Islet precursor cell (in vitro differentiated cells): ENCODE measurements at regions not wholly inside any gene's neighbourhood (a gene's known extent, or its start where the extent isn't known, plus 50 kb on each side); places are given as distances from the start of the nearest gene placed in this dataset.

Source experiments
- DNase-seq: peaks from one replicate; pipeline ENCODE4 v3.0.0-alpha.2; 2018

- DNase-seq: no peak
Measured at GRCh38 chr13:73879346-73880015, 254.7 kb downstream of the KLF12 start.

GRCh38 chr13:73877399-73877798 lies 256.8 kb downstream of the KLF12 start:
- DNase-seq: no peak

DNA sequence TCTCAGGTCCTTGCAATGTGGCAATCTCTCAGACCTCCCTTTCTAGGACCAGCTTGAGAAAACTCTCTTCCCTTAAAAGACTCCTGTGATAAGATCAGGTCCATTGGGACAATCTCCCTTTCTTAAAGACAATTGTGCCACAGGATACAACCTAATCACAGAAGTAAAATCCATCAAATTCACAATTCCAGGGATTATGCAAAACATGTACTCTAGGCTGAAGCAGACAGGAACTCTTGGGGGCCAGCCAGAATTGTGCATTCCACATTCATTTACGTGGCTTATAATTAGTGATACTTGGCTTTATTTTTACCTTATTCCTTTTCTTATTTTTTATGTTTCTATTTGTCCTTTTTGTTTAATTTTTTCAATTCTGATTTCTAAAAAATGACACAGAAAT lies 257.9 kb downstream of the KLF12 start:
- DNase-seq: no peak

- no peak for DNase-seq
Measured at GRCh38 chr13:73873940-73874830, 260.0 kb downstream of the KLF12 start.

- DNase-seq: no peak
Measured at GRCh38 chr13:73872397-73872796, 261.8 kb downstream of the KLF12 start.

DNA sequence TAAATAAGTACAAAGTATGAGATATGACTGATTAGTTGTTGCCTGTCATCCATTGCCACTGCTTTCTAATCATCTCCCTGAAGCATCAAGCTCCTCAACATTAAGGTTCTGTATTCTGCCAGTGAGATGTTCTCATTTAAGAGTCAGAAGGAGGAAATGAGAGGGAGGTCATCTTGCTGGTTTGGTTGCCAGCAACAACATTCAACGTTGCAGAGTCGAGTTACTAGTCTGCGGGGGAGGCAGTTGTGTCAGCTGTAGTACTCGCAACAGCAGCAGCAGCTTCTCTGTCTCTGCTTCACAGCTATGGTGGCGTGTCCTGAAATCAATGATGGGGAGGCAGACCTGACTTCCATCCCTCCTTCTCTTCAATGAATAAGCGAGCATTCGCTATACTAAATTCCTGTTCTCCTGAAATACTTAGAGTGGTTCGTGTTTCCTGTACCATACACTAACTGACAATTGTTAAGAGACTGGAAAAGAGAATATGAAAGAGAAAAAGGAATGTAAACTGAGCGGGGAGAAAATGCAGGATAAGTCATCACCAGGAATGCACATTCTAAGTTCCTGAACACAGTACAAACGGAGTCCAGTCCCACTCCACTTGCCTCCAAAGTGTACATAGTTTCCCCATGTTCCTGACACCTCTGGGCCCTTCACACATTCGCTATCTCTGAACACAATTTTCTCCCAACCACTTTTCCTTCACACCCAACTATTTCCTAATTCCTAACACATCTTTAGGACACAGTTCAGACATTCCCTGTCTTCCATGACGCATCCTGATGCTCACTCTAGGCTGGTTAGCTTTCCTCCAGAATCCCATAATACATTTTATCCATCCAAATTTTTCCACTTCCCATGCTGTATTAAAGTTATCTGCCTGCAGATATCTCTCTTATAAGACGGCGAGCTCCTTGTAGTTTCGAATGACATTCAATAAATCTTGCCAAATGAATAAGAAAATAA lies 263.0 kb downstream of the KLF12 start:
- peak; percentile 66 for DNase-seq

GRCh38 chr13:73870036-73870741 lies 264.0 kb downstream of the KLF12 start:
- DNase-seq: no peak

DNA sequence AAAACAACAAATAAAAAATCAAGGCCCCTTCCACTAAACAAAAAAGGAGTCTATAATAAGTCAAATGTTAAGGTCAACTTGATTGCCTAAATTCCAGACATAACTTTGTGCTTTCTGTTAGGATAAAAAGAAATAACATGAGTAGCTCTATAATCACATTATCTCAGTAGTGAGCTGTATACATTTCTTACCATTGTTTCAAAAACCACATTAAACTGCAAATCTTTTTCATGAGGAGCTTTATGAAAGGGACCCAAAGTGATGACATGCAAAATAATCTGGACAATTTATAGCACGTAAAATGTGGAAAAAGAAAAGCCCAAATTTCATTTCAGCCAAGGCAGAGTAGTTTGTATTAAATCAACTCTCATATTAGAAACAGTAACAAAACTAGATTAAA lies 269.2 kb downstream of the KLF12 start:
- DNase-seq: no peak

DNA sequence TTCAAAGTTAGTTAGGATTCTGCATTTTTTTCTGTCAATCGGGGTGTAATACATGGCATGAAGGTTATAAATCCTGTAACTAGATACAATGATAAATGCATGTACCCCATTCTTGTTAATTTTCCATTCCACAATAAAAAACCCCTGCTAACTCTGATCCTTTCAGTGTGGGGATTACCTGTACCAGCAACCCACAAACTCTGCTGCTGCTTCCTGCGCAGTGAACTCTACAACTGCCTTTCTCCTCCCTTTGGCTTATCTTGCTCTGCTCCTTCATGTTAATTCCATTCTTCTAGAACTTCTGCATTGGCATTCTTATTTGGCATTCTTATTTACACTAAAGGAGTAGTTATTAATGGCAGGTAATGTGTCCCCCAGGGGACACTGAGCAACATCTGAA lies 273.1 kb downstream of the KLF12 start:
- no peak for DNase-seq

DNA sequence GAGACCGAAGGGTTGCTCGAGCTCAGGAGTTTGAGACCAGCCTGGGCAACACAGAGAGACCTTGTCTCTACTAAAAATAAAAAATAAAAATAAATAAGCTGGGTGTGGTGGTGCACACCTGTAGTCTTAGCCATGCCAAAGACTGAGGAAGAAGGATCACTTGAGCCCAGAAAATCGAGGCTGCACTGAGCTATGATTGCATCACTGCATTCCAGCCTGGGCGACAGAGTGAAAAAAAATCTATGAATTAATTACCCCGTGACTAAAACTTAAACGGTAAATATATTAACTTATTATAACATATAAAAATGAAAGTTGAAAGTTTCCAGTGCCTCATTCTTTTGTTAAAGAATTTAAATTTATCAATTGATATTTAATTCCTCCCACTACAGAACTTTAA lies 273.7 kb downstream of the KLF12 start:
- DNase-seq: no peak

GRCh38 chr13:73859841-73860240 lies 274.4 kb downstream of the KLF12 start:
- DNase-seq: no peak

GRCh38 chr13:73857106-73857505 lies 277.1 kb downstream of the KLF12 start:
- no peak for DNase-seq

DNA sequence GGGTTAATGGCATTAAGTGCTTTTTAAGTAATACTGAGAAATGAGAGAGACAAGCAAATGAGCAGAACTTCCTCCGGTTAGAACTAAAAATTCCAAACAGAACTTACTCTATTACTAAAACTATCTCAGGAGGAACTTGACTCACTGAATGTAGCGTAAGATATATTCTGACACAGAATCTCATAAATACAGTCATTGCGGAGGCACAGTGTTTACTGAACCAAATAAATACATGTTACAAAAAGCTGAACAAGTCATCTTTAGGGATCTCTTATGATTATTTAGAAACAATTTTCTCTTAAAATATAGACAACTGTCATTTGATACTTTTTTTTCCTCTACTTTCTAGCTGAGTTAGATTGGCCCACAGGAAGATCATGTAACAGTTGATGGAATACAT lies 283.1 kb downstream of the KLF12 start:
- DNase-seq: no peak

GRCh38 chr13:73850104-73850873 lies 283.9 kb downstream of the KLF12 start:
- no peak for DNase-seq

GRCh38 chr13:73849292-73849691 lies 284.9 kb downstream of the KLF12 start:
- DNase-seq: peak; percentile 70

DNA sequence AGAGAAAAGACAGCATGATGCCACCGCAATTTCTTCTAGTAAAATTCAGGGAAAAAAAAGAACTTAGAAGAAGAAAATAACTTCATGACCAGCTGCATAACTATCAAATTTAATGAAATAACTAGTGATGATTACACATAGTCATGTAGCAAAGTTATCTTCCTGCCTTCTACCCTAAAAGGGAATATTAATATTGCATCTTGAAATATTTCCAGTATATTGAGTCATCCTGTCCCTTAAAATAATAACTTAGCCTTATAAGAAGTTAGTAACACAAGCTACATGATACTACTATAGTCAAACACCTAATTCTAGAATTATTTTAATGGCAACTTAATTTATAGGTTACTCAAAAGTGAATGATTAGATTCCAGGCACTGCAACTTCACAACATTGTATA lies 289.2 kb downstream of the KLF12 start:
- no peak for DNase-seq

DNA sequence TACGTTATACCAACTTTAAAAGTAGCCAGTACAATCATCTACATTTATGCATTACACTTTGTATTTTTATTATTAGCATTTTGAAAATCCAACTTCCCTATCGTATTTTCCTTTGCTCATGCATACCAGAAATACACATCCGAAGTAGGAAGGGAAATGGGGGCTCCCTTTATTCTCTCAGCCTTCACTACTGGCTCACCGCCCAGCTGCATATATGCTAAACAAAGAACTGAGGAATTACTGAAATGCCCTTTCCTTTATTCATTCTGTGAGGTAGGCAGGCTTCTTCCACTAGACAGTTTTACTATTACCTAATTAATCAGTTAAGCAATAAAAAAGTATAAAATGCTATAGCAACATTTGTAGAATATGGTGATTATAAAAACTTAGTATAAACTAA lies 291.6 kb downstream of the KLF12 start:
- DNase-seq: no peak

DNA sequence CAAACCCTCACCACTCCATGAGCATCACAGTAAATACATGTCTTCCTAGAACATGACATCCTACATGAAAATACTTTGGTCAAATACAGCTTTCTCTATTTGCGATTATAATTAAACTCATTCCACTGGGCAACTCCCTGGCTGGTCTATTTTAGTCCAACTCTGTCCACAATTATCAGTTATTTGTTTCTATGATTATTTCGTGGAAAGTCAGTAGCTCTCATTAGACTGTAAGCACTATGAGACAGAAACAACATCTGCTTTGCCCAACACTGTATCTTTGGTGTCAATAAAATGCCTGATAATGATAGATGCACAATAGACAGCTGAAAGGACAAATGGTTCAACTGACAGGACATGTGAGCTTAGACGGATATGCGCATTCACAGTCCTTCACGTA lies 292.0 kb downstream of the KLF12 start:
- DNase-seq: no peak

DNA sequence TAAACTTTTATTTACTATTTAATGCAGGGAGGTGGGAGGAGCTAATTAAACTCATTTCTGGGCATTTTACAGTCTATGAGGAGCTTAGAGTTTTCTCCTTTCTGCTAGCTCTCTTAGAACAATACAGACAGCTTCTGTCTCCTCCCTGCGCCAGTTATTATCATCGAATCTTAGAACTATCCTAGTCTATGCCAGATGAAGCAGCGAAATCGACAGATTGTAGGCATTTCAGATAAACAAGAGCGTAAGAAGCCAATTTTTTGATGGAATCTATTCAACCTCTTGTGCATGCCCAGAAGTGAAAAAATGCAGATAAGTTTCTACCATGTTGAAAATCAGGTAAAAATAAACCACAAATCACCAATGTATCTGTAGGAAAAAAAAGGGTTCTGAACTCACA lies 297.1 kb downstream of the KLF12 start:
- DNase-seq: no peak

GRCh38 chr13:73835138-73835721 lies 299.0 kb downstream of the KLF12 start:
- DNase-seq: no peak

GRCh38 chr13:73833325-73834070 lies 300.7 kb downstream of the KLF12 start:
- DNase-seq: no peak
